Urothelium cell line (cell line): ENCODE measurements at regions not wholly inside any gene's neighbourhood (a gene's known extent, or its start where the extent isn't known, plus 50 kb on each side); places are given as distances from the start of the nearest gene placed in this dataset.

ENCODE experiments used
- DNase-seq: peaks from one replicate; pipeline ENCODE4 v3.0.0; 2011; ENCODE audit warnings: low spot score, mixed read lengths
- FAIRE-seq: peaks from 2 replicates; lab custom pipeline; 2011; peaks lifted over from hg19 to GRCh38; lab: Jason Lieb, UNC

DNA sequence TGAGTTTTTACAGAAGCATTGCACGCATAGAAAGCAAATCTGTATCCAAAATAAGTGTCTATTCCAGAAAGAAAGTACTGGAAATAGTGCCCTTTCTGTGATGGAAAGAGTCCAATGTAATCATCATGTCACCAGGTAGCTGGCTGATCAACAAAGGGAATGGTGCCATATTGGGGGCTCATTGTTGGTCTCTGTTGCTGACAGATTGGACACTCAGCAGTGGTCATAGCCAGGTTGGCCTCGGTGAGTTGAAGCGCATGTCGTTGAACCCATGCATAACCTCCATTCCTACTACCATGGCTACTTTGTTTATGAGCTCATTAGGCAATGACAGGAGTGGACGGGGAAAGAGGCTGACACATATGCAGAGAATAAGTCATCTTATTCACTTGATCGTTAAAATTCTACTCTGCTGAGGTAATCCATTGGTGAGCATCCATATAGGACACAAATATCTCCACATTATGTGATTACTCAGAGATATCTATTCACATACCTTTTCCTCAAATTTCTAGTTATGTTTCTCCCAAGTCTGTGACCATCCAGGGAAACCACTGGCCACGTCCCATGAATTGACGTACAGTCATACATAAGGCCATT lies 560.5 kb downstream of the HAO1 start:
- no peak for DNase-seq
- FAIRE-seq: no peak

DNA sequence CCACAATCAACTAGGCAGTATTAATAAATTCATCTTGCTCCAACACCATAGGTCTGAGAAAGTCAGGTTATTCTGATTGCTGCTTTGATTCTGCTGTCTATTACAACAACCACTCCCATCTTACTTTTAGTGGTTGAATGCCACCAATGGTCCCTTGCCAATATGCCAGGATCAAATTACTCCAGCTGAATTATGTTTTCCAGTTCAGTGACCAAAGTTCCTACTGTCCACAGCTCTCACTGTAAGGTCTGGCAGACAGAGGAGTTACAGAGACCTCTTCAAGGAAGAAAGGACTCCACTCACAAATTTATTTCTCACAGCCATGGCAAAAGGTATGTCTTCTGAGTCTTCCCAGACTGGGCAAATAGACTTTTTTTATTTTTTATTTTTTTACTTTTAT lies 557.0 kb downstream of the HAO1 start:
- no peak for FAIRE-seq
- DNase-seq: no peak

DNA sequence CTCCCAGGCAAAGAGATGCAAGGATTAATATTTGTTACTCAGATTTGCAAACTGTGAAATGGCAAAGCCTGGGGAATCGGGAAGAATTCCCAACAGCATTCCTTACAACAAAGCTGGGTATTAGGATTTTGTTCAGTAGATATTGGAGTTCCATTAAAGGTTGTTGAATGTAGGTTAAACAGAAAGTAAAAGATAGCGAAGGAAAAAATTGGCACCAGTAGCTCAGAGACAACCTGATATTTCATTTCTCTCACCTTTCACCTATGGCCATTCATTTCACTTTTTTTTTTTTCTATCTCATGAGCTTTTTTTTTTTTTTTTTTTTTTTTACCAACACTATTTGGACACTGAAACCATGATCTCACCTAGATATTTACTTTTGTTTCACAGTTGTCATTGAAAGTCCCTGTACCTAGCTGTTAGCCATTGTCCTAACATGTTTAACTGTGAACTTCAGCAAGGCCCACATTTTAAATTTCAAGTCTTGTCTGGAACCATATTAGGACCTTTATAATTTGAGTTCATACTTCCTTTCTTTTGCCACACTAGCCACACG lies 552.5 kb downstream of the HAO1 start:
- FAIRE-seq (no peak), DNase-seq (no peak)

DNA sequence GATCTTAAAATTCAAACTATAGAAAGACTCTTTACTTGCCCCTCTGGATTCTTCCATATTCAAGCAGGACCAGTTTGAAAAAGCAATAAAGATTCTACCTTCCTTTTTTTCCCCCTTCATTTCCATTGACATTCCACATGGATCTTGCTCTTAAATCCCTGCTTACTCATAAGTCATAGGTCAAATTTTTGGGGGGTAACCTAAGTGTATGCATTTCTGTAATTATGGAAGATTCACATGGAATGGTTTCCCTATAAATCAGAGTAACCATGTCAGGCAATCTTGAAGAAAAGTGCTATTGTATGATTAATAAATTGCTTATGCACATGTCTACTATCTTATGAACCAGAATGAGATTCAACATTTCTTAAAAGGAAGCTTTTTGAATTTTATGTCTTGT lies 551.0 kb downstream of the HAO1 start:
- FAIRE-seq (no peak), DNase-seq (no peak)

DNA sequence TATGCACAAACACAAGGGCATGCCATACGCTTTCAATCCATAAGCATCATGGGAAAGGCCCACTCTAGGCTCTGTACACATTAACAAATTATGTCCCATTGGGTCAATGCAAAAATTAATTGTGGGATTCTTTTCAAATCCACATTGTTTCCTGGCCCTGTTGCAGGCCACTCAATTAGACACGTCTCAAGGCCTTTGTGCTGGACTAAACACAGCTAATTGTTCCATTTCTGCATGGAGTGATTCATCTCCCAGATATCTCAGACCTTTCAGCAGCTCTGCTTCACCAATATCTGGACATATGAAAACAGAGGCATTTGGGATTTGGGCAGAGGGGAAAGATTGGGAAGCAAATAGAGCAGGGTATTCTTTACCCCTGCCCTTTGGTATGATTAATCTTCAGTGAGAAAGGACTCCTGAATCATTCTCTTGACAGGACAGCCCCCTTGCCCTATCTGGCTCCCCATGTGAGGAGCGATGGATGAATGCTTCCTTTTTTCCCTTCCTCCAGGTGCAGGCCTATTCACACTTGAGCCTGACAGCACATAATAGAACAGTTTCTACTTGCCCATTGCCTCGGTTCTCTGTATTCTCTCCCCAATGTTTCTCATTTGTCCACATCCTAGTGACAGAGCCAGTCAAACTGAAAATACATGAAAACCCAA lies 547.6 kb downstream of the HAO1 start:
- FAIRE-seq (peak; percentile 13), DNase-seq (peak; percentile 10)

DNA sequence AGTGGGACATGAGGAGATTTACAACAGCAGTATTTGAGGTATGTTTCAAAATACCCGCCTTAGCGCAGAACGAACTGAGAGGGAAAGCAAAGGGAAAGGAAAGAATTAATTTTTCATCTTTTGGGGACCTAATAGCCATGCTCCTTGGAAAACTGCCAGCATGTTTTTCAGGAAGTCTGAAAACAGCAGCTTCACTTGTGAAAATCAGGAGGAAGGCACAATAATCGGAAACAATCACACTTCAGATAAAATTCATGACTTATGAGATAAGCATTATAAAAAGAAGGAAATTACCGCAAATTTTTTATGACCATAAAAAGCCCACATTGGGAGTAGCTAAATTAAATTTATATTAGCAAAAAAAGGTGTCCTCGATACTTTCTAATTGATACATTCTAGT lies 541.1 kb downstream of the HAO1 start:
- DNase-seq (no peak), FAIRE-seq (no peak)

DNA sequence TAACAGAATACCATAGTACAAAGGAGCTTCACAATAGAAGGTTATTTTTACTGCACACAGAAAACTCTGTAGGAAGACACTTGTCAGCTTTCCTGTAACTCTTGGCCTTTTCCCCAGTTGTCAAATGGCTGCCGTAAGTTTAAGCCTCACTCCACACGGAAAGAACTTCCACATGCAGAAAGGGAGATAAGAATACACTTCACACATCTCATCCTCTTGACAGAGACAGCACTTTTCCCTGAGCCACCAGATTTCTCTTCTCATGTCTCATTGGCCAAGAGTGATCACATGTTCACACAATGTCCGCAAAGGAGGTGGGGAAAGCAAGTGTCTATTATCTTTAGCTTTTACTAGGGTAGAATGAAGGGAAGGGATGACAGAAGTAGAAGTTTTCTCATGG lies 540.7 kb downstream of the HAO1 start:
- no peak for DNase-seq
- no peak for FAIRE-seq

DNA sequence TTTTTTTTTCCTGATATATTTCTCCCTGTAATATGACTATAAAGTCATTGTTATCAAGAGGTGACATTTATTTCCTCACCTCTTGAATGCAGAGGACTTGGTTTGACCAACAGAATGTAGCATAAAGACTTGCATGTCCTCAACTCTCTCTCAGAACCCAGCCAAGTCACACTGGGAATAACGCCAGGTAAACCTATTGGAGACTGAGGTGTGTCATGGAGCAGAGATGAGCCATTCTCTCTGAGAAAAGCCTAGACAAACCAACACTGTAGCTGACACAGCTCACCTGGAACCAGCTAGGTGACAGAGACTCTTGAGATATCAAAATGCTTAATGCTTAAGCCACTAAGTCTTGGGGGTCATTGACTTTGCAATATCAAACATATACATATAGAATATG lies 533.6 kb downstream of the HAO1 start:
- no peak for DNase-seq

DNA sequence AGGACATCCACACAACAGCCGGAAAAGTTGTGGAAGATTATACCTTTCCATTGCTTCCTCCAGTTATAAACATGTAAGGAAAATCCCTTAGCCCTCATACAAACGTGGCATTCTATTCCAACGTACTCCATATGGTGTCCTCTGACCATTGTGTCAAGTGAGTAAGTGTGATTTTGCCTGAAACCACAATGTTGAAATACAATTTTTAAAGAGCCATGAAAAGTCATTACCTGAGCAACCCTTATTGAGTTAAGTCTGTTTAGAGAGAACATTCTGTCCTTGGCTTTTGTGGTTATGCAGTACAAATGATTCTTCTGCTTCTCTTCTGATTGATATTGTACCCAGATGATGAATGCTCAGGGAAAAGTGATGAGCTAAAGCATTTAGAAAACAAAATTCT lies 530.1 kb downstream of the HAO1 start:
- no peak for FAIRE-seq
- DNase-seq: no peak

More for the DNA sequence above, 533.6 kb downstream of the HAO1 start:
- no peak for FAIRE-seq

DNA sequence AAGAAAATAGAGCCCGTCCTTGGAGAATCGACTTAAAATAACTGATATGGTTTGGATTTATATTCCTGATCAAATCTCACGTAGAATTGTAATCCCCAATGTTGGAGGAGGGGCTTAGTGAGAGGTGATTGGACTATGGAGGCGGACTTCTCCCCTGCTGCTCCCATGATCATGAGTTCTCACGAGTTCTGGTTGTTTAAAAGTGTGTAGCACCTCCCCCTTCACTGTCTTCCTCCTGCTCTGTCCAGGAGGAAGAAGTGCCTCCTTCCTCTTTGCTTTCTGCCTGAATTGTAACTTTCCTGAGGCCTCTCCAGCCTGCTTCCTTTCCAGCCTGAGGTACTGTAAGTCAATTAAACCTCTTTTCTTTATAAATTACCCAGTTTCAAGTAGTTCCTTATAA lies 529.2 kb downstream of the HAO1 start:
- DNase-seq: no peak
- no peak for FAIRE-seq

DNA sequence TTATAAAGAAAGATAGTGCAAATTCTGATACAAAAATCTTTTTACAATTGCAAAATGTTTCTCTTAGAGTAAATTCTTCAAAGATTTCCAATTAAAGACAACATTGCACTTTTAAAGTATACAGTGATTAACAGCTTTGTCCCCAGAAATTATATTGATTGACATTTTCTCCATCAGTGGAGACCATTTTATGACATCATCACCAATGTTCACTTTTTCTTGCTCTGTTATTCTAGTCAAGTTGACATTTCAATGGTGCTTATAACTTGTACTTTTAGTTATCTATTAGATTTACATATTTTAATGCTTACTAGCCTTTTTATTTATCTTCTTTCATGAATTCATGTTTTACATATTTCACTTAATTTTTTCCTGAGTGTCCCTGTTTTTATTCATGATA lies 524.8 kb downstream of the HAO1 start:
- DNase-seq (no peak), FAIRE-seq (no peak)

DNA sequence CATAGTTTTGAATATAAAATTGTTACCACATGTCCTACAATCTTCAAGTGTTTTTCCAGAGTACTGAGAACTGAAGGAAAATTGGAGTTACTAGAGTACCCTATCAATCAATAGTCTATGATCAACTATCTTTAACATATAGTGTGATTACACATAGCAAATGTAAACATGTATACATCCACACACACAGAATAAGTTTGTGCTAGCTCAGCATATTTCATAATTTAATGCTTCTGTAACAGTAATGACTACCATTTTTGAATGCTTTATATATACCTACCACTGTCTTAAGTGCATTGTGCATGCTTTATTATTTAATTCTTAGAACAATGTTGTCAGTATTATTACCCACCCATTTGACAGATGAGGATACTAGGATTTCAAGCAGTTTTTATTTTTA lies 523.9 kb downstream of the HAO1 start:
- no peak for FAIRE-seq
- DNase-seq: no peak

DNA sequence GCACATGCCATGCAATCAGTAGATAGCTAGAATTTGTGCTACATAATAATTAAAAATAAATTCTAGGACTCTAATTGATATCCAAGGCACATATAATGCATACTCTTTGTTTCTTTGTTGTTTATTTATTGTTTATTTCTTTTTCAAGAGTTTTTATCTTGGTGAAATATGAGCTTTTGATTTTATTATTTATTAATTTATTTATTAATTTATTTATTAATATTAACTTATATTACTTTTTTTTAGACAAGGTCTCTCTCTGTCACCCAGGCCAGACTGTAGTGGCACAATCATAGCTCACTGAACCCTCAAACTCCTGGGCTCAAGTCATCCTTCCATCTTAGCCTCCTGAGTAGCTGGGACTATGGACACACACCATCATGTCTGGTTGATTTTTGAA lies 519.9 kb downstream of the HAO1 start:
- FAIRE-seq (no peak), DNase-seq (no peak)

DNA sequence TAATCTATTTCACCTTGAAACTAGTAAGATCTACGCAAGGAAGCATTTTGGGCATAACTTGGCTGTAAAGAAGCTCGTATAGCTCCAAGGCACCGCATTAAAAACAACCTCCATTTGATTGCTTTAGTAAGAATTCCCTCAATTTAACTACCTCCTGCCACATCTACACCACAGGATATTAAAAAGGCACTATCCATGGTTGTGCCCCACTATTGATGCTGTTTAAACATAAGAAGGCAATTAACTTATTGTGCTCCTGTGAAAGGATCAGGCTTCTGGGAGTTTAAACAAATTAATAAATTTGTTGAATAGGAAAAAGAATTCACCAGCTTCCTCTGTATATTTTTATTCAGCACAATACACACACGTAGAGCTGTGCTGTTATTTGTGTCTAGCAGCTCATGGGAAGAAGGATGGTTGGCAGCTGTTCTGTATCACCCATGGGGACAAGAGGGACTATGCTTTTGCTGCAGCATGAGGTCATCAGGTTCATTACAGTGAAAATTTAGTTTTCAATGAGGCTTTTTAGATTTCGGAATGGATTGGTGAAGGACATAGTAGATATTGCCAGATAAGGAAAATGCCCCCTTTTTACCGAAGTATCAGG lies 513.3 kb downstream of the HAO1 start:
- FAIRE-seq (no peak), DNase-seq (no peak)

DNA sequence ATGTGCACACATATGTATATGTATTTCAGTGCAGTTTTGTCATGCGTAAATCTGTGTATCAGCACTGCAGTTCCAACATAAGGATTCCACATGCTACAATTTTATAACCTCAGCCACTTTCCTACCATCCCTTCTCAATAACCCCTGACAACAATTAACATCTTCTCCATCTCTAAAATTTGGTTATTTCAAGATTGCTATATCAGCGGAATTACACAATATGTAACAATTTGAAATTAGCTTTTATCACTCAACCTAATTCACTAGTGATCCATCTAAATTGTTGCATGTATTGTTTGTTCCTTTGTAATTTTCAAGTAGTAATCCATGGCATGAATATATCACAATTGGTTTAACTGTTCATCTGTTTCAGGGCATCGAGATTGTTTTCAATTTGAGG lies 511.3 kb downstream of the HAO1 start:
- FAIRE-seq: no peak
- DNase-seq: no peak

DNA sequence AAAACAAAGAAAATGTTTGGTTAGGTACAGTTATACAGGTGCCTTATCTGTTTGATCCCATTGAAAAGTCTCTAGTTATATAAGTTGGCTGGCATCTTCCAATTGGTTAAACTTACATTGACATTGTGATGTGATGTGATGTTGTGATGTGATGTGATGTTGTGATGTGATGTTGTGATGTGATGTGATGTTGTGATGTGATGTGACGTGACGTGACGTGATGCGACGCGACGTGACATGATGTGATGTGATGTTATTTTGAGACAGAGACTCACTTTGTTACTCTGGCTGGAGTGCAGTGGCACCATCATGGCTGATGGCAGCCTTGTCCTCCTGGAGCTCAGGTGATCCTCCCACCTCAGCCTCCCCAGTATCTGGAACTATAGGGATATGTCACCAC lies 507.6 kb downstream of the HAO1 start:
- FAIRE-seq: peak; percentile 86

DNA sequence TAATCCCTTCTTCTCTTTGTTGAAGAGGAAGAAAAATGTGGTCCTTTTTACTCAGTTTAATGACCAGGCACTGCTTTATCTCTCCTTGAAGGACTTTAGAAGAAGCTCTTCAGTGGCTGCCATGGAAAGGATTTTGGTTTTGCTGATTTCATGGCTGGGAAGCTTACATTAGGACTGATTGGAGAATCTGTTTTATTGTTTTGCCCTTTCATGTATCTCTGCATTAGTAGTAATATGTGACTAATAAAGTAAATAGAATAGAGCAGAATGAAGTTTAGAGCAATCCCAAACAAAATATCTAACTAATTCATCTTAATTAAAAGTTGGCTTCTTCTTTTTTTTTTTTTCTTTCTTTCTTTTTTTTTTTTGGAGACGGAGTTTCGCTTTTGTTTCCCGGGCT lies 502.9 kb downstream of the HAO1 start:
- FAIRE-seq (no peak), DNase-seq (no peak)

More for the DNA sequence above, 507.6 kb downstream of the HAO1 start:
- DNase-seq: no peak

DNA sequence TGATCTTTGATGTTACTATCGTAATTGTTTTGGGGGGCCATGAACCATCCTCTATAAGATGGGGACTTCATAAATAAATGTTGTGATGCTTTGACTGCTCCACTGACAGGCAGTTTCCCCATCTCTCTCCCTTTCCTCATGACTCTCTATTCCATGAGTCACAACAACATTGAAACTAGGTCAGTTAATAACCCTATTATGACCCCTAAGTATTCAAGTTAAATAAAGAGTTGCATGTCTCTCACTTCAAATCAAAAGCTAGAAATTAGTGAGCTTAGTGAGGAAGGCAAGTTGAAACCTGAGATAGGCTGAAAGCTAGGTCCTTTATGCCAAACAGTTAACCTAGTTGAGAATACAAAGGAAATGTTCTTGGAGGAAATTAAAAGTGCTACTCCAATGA lies 491.0 kb downstream of the HAO1 start:
- FAIRE-seq (no peak), DNase-seq (no peak)

DNA sequence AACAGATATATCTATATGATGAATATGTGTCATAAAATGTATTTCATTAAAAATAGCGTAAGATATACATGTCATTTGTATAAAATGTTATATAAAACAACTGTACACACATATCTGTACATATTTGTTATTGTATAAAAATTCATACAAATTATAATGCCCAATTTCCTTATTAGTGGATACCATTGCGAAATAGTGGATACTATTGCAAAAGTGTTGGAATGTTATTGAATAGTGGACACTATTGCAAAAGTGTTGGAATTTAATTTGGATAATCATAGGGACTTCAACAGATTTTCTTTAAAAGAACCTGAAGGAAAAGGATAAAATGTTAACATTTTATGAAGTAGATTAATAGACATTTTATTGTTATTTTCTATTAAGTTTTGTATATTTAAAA lies 487.4 kb downstream of the HAO1 start:
- FAIRE-seq: no peak

DNA sequence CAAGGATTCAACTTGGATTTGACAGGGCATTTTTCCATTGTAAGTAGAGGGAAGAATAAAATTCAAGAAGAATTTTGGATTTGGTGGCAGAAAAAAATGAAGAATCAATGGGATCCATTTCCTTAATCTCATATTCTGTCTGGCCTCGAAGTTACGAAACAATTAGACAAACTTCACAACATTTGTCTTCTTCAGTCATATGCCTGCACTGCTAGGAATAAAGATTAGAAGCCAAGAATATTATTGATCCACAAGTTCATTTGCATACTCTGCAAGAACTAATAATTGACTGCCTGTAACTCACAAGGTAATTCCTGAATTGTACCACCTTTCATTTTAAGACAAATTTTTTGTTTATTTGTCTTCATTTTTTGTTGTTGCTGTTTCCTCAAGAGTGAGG lies 486.2 kb downstream of the HAO1 start:
- no peak for DNase-seq
- no peak for FAIRE-seq

More for the DNA sequence above, 487.4 kb downstream of the HAO1 start:
- DNase-seq: no peak

DNA sequence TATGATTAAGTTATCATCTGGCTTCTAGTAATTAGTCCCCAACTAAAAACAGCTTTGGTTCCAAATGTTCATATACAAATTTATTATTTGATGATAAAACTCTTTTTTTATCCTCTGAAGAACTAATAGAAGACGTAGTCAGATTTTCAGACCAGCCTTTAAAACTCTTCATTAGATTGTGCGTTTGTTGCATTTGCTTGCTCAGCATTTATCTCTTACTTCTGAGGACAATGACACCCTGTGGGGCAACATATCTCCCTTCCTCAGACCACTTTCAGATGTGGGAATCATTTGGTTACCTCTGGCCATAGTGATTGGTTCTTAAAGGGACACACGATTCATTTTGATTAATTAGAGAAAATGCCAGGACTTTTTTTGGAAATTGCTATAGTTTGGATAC lies 481.8 kb downstream of the HAO1 start:
- DNase-seq: no peak
- no peak for FAIRE-seq

DNA sequence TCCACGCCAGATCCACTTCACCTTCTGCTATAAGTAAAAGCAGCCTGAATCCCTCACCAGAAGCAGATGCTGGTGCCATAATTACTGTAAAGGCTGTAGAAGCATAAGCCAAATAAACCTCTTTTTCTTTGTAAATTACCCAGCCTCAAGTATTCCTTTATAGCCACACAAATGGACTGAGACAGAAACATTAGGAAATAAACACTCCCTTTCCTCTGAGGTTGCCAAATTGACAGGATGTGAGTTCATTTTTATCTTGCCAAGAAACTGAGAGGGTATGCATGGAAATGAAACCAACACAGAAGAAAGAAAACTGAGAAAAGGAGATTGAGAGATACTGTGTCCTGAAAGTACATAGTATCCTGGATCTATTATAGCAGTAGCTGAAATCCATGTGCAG lies 481.2 kb downstream of the HAO1 start:
- no peak for DNase-seq
- no peak for FAIRE-seq
